CD4-positive, alpha-beta T cell (primary cell): ENCODE measurements at regions not wholly inside any gene's neighbourhood (a gene's known extent, or its start where the extent isn't known, plus 50 kb on each side); places are given as distances from the start of the nearest gene placed in this dataset.

ENCODE experiments used
- ATAC-seq: fragments of 200-7000 bp; cut with Tn5 transposase; one replicate; pipeline ENCODE4 v1.10.0; 2022; ENCODE audit warnings: mild to moderate bottlenecking; ENCODE audit not compliant: poor library complexity
- CTCF ChIA-PET: fragments of 350-600 bp; sonication (Branson Sonifier 250); formaldehyde crosslinking; loops from one replicate; lab custom pipeline; 2021; ENCODE audit warnings: antibody characterized with exemption, inconsistent platforms; lab: Charles Lee
- POLR2A ChIA-PET: fragments of 350-600 bp; sonication (Branson Sonifier 250); formaldehyde crosslinking; loops from one replicate; lab custom pipeline; 2021; ENCODE audit warnings: antibody characterized with exemption, inconsistent platforms; lab: Charles Lee
- DNase-seq, 14 experiments: peaks; one replicate each; pipeline ENCODE4 v3.0.0-alpha.2; 2013 to 2020; ENCODE audit warnings: mixed read lengths in 2 of 14
- H3K27ac ChIP-seq, 2 donors: one replicate each; pipeline versions ENCODE4 v1.5.1 to v1.7.0; 2013; ENCODE audit warnings: low read length in 2 of 2, low read depth in 1 of 2, mild to moderate bottlenecking in 1 of 2
- H3K27me3 ChIP-seq, 2 experiments: 1 replicate in 1 of 2; 2 replicates in 1 of 2; pipeline versions ENCODE4 v1.6.1 to v1.7.0; 2013; ENCODE audit warnings: low read length in 2 of 2, control low read depth in 1 of 2, mild to moderate bottlenecking in 1 of 2, moderate library complexity in 1 of 2; ENCODE audit not compliant: insufficient read depth in 2 of 2, control insufficient read depth in 1 of 2
- H3K36me3 ChIP-seq: one replicate; pipeline ENCODE4 v1.6.1; 2013; ENCODE audit warnings: low read length, control low read depth; ENCODE audit not compliant: insufficient read depth
- H3K4me1 ChIP-seq: one replicate; pipeline ENCODE4 v1.6.1; 2013; ENCODE audit warnings: low read length, control low read depth; ENCODE audit not compliant: insufficient read depth
- H3K4me3 ChIP-seq: one replicate; pipeline ENCODE4 v1.5.1; 2013; ENCODE audit warnings: mild to moderate bottlenecking, low read length, moderate library complexity
- H3K9me3 ChIP-seq, 2 experiments: 1 replicate in 1 of 2; 2 replicates in 1 of 2; pipeline versions ENCODE4 v1.6.1 to v1.7.0; 2013; ENCODE audit warnings: low read length in 2 of 2, mild to moderate bottlenecking in 2 of 2, control low read depth in 1 of 2, moderate library complexity in 1 of 2; ENCODE audit not compliant: control insufficient read depth in 1 of 2, insufficient read depth in 1 of 2
- H3K27ac Mint-ChIP-seq: one replicate; pipeline ENCODE4 v1.8.0; 2020; ENCODE audit warnings: mixed read lengths
- H3K27me3 Mint-ChIP-seq: one replicate; pipeline ENCODE4 v1.8.0; 2021; ENCODE audit warnings: mixed read lengths
- H3K36me3 Mint-ChIP-seq: one replicate; pipeline ENCODE4 v1.8.0; 2021; ENCODE audit warnings: low read depth, mixed read lengths
- H3K4me1 Mint-ChIP-seq: one replicate; pipeline ENCODE4 v1.8.0; 2021; ENCODE audit warnings: low read depth, mixed read lengths
- H3K4me3 Mint-ChIP-seq: one replicate; pipeline ENCODE4 v1.8.0; 2020; ENCODE audit warnings: mild to moderate bottlenecking, mixed read lengths
- H3K9me3 Mint-ChIP-seq: one replicate; pipeline ENCODE4 v1.8.0; 2020; ENCODE audit warnings: mixed read lengths
- intact Hi-C, 2 experiments: fragments of 100-400 bp; cut with DNase I in 1 of 2; cut with micrococcal nuclease in 1 of 2; formaldehyde crosslinking; loops; one replicate each; pipeline versions ENCODE4 v1.15.1 to v1.9.0; 2023 to 2025; cut with DNase I, micrococcal nuclease
- TF ChIP-seq, protein P1 (sequence below): fragments of 200-600 bp; IDR thresholded peaks from one replicate; pipeline ENCODE4 v1.8.0; 2022; ENCODE audit warnings: antibody characterized with exemption, mild to moderate bottlenecking

DNA sequence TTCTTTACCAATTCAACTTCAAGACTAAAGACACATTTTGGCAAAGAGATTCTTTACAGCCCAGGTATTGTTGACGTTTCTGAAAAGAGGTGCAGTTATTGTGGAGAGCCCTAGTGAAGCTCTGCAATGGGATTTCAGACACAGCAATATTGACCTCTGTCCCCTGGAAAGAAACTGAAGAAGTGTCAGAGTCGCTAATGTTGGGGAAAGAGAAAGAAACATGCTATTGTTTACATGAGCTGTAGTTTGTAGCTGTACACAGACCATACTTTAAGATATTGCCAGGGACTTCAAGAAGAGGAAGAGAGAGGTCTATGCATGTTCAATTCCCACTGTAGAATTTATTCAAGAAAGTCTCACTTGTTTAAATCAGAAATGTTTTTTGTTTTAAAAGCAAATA is 497.3 kb upstream of the BOD1L1 start:
- POLR2A ChIA-PET, result no interaction called here
- no peak overlapping the region for H3K4me3 ChIP-seq
- H3K9me3 Mint-ChIP-seq, result no peaks in the 10 kb centered on the region
- peaks cover 4% of the 10 kb centered on the region for H3K27me3 Mint-ChIP-seq
- H3K36me3 Mint-ChIP-seq, result no peaks in the 10 kb centered on the region
- H3K4me1 Mint-ChIP-seq, result no peaks in the 10 kb centered on the region
- no peak overlapping the region for H3K4me3 Mint-ChIP-seq
- no peaks in the 10 kb centered on the region for H3K27me3 ChIP-seq
- peaks cover 2% of the 10 kb centered on the region for H3K4me1 ChIP-seq
- H3K36me3 ChIP-seq, result no peaks in the 10 kb centered on the region
- ATAC-seq (no peak), DNase-seq (no peak)
- intact Hi-C loops, result no loop called here
- no peak overlapping the region for H3K27ac ChIP-seq
- H3K9me3 ChIP-seq, result no peaks in the 10 kb centered on the region
- H3K27ac Mint-ChIP-seq, result no peak overlapping the region
- CTCF ChIA-PET, result no interaction called here
- TF ChIP-seq, protein P1, sequence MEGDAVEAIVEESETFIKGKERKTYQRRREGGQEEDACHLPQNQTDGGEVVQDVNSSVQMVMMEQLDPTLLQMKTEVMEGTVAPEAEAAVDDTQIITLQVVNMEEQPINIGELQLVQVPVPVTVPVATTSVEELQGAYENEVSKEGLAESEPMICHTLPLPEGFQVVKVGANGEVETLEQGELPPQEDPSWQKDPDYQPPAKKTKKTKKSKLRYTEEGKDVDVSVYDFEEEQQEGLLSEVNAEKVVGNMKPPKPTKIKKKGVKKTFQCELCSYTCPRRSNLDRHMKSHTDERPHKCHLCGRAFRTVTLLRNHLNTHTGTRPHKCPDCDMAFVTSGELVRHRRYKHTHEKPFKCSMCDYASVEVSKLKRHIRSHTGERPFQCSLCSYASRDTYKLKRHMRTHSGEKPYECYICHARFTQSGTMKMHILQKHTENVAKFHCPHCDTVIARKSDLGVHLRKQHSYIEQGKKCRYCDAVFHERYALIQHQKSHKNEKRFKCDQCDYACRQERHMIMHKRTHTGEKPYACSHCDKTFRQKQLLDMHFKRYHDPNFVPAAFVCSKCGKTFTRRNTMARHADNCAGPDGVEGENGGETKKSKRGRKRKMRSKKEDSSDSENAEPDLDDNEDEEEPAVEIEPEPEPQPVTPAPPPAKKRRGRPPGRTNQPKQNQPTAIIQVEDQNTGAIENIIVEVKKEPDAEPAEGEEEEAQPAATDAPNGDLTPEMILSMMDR, result no peak

GRCh38 chr4:14125375-14126129 is 498.0 kb upstream of the BOD1L1 start:
- no peaks in the 10 kb centered on the region for H3K4me1 Mint-ChIP-seq
- H3K27me3 Mint-ChIP-seq, result peaks cover 4% of the 10 kb centered on the region
- H3K4me3 Mint-ChIP-seq, result no peak overlapping the region
- H3K36me3 ChIP-seq, result no peaks in the 10 kb centered on the region
- no peaks in the 10 kb centered on the region for H3K36me3 Mint-ChIP-seq
- ChIA-PET POLR2A (no interaction called here), CTCF (no interaction called here)
- H3K9me3 Mint-ChIP-seq, result no peaks in the 10 kb centered on the region
- intact Hi-C loops, result no loop called here
- no peak overlapping the region for H3K4me3 ChIP-seq
- peak in 3 of 14 experiments; percentile 23 to 38 (median 24) for DNase-seq
- H3K4me1 ChIP-seq, result peaks cover 2% of the 10 kb centered on the region
- no peaks in the 10 kb centered on the region for H3K27me3 ChIP-seq
- TF ChIP-seq, protein P1, result no peak
- H3K9me3 ChIP-seq, result no peaks in the 10 kb centered on the region
- no peak overlapping the region for H3K27ac ChIP-seq
- no peak overlapping the region for H3K27ac Mint-ChIP-seq
- no peak for ATAC-seq

- intact Hi-C loops, result no loop called here
- Mint-ChIP-seq H3K4me3 (no peak overlapping the region), H3K4me1 (no peaks in the 10 kb centered on the region), H3K27me3 (peaks cover 4% of the 10 kb centered on the region), H3K9me3 (no peaks in the 10 kb centered on the region), H3K36me3 (no peaks in the 10 kb centered on the region), H3K27ac (no peak overlapping the region)
- no peaks in the 10 kb centered on the region for H3K27me3 ChIP-seq
- no peaks in the 10 kb centered on the region for H3K36me3 ChIP-seq
- peaks cover 2% of the 10 kb centered on the region for H3K4me1 ChIP-seq
- H3K27ac ChIP-seq, result no peak overlapping the region
- ChIA-PET CTCF (no interaction called here), POLR2A (no interaction called here)
- H3K9me3 ChIP-seq, result no peaks in the 10 kb centered on the region
- TF ChIP-seq, protein P1, result no peak
- DNase-seq (no peak), ATAC-seq (no peak)
- H3K4me3 ChIP-seq, result no peak overlapping the region
These were observed 503.0 kb upstream of the BOD1L1 start for GRCh38 chr4:14130551-14130950.
